ENCODE measurements at regions not wholly inside any gene's neighbourhood (a gene's known extent, or its start where the extent isn't known, plus 50 kb on each side); places are given as distances from the start of the nearest gene placed in this dataset.

- H3K36me3 ChIP-seq (ENCODE audit: control insufficient read depth, insufficient read depth, low read length): no peaks in the 10 kb centered on the region
- Mint-ChIP-seq H3K9me3 (peaks cover 0 to 5% (median 3%) of the 10 kb centered on the region in 7 donors), H3K4me1 (no peaks in the 10 kb centered on the region), H3K4me3 (no peak overlapping the region), H3K36me3 (no peaks in the 10 kb centered on the region), H3K27me3 (no peaks in the 10 kb centered on the region), H3K27ac (no peak overlapping the region)
- DNase-seq (no peak), ATAC-seq (ENCODE audit: low read depth in 2 of 2) (no peak)
- H3K4me3 ChIP-seq (ENCODE audit: low read depth, low read length): no peak overlapping the region
- H3K9me3 ChIP-seq (ENCODE audit: control insufficient read depth in 2 of 2, low read length in 2 of 2): no peaks in the 10 kb centered on the region
- H3K27ac ChIP-seq (ENCODE audit: insufficient read depth, low read length, poor library complexity, severe bottlenecking): no peak overlapping the region
- H3K27me3 ChIP-seq (ENCODE audit: control insufficient read depth, insufficient read depth, low read length): no peaks in the 10 kb centered on the region
- H3K4me1 ChIP-seq (ENCODE audit: control insufficient read depth, insufficient read depth, low read length, poor library complexity, severe bottlenecking): no peaks in the 10 kb centered on the region
These were observed 183.6 kb upstream of the CTBP2 start for GRCh38 chr10:125343983-125344382.

DNA sequence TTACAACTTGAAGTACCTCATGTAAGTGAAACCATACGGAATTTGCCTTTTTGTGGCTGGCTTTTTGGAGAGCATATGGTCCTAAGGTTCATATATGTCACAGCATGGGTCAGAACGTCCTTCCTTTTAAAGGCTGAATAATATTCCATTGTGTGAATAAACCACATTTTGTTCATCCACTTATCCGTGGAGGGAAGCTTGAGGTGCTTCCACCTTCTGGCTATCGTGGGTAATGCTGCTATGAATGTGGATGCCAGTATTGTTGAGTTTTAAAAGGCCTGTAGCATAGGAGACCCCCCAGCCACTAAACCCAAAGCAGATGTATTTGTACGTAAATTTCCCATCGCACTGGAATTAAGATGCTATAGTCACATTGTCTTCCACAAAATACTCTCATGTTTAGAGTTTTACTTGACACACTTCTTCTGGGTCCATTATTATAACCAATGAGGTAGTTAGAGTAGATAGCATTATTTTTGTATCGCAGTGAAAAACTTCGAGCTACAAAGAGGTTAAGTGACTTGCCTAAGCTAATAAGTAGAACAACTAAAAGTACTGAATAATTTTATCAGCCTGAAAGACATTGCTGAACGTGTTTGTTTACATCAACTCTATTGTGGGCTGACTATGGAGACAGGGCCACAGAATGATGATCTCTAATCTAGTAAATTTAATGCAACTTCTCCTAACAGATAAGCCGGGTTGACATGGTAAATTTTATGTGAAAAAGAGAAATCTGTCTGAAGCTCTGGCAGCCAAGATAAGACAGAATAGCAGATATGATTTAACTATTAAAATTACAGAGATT is 183.0 kb upstream of the CTBP2 start:
- H3K4me1 ChIP-seq (ENCODE audit: control insufficient read depth, insufficient read depth, low read length, poor library complexity, severe bottlenecking): no peaks in the 10 kb centered on the region
- H3K9me3 ChIP-seq (ENCODE audit: control insufficient read depth in 2 of 2, low read length in 2 of 2): no peaks in the 10 kb centered on the region
- H3K27ac ChIP-seq (ENCODE audit: insufficient read depth, low read length, poor library complexity, severe bottlenecking): no peak overlapping the region
- Mint-ChIP-seq H3K9me3 (peaks cover 0 to 5% (median 1%) of the 10 kb centered on the region in 7 donors), H3K27me3 (no peaks in the 10 kb centered on the region), H3K27ac (no peak overlapping the region), H3K4me3 (no peak overlapping the region), H3K4me1 (no peaks in the 10 kb centered on the region), H3K36me3 (no peaks in the 10 kb centered on the region)
- H3K4me3 ChIP-seq (ENCODE audit: low read depth, low read length): no peak overlapping the region
- no peak for ATAC-seq (ENCODE audit: low read depth in 2 of 2)
- no peaks in the 10 kb centered on the region for H3K36me3 ChIP-seq (ENCODE audit: control insufficient read depth, insufficient read depth, low read length)
- DNase-seq: no peak
- no peaks in the 10 kb centered on the region for H3K27me3 ChIP-seq (ENCODE audit: control insufficient read depth, insufficient read depth, low read length)

DNA sequence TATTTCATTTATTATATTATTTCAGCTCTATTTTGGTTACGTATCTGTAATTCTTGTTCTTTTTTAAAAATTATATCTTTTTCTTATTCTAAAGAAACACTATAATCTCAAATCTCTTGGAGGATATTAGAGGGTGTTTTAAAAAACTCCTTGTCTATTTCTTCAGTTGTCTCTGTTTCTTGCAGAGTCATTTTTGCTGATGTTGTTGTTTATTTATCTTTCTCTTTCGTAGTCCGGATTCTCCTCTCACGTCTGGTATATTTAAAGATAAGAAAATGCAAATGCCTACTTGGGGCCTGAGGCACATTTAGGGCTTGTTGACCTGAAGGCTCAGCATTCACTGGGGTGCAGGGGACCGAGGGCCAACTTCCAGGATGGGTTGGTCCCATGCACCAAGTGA is 181.2 kb upstream of the CTBP2 start:
- ATAC-seq (ENCODE audit: low read depth in 2 of 2) (no peak), DNase-seq (no peak)
- H3K27me3 ChIP-seq (ENCODE audit: control insufficient read depth, insufficient read depth, low read length): no peaks in the 10 kb centered on the region
- no peaks in the 10 kb centered on the region for H3K9me3 ChIP-seq (ENCODE audit: control insufficient read depth in 2 of 2, low read length in 2 of 2)
- H3K27ac ChIP-seq (ENCODE audit: insufficient read depth, low read length, poor library complexity, severe bottlenecking): no peak overlapping the region
- H3K27me3 Mint-ChIP-seq: no peaks in the 10 kb centered on the region
- no peak overlapping the region for H3K27ac Mint-ChIP-seq
- H3K4me1 Mint-ChIP-seq: no peaks in the 10 kb centered on the region
- H3K36me3 ChIP-seq (ENCODE audit: control insufficient read depth, insufficient read depth, low read length): no peaks in the 10 kb centered on the region
- peaks cover 0 to 6% (median 3%) of the 10 kb centered on the region in 7 donors for H3K9me3 Mint-ChIP-seq
- no peak overlapping the region for H3K4me3 Mint-ChIP-seq
- no peak overlapping the region for H3K4me3 ChIP-seq (ENCODE audit: low read depth, low read length)
- no peaks in the 10 kb centered on the region for H3K36me3 Mint-ChIP-seq
- no peaks in the 10 kb centered on the region for H3K4me1 ChIP-seq (ENCODE audit: control insufficient read depth, insufficient read depth, low read length, poor library complexity, severe bottlenecking)

- Histone ChIP-seq H3K4me3 (ENCODE audit: low read depth, low read length) (no peak overlapping the region), H3K36me3 (ENCODE audit: control insufficient read depth, insufficient read depth, low read length) (no peaks in the 10 kb centered on the region), H3K9me3 (ENCODE audit: control insufficient read depth in 2 of 2, low read length in 2 of 2) (no peaks in the 10 kb centered on the region), H3K27ac (ENCODE audit: insufficient read depth, low read length, poor library complexity, severe bottlenecking) (no peak overlapping the region), H3K4me1 (ENCODE audit: control insufficient read depth, insufficient read depth, low read length, poor library complexity, severe bottlenecking) (no peaks in the 10 kb centered on the region), H3K27me3 (ENCODE audit: control insufficient read depth, insufficient read depth, low read length) (no peaks in the 10 kb centered on the region)
- DNase-seq: no peak
- H3K9me3 Mint-ChIP-seq: peaks cover 0 to 6% (median 3%) of the 10 kb centered on the region in 7 donors
- no peaks in the 10 kb centered on the region for H3K36me3 Mint-ChIP-seq
- no peaks in the 10 kb centered on the region for H3K27me3 Mint-ChIP-seq
- H3K4me1 Mint-ChIP-seq: no peaks in the 10 kb centered on the region
- no peak for ATAC-seq (ENCODE audit: low read depth in 2 of 2)
- no peak overlapping the region for H3K4me3 Mint-ChIP-seq
- H3K27ac Mint-ChIP-seq: no peak overlapping the region
These were observed 180.5 kb upstream of the CTBP2 start for GRCh38 chr10:125340903-125341302.

DNA sequence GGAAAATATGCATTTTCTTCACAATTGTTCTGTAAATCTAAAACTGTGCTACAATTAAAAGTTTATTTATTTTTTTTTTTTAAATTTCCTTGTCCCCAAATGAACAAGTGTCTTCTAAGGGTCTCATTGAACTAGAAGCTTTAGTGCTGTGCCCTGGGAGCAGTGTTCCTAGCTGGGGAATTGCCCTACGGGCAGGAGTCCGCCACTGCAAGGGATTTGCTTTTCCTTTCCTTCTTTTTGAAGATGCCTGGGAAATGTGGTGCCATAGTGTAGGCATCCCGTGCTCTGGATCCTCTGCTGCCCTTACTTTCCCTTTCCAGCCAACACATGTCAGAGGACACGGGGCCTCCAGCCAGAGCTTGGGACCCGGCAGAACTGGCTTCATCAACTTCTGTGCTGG is 177.1 kb upstream of the CTBP2 start:
- Histone ChIP-seq H3K4me3 (ENCODE audit: low read depth, low read length) (no peak overlapping the region), H3K4me1 (ENCODE audit: control insufficient read depth, insufficient read depth, low read length, poor library complexity, severe bottlenecking) (no peaks in the 10 kb centered on the region), H3K27me3 (ENCODE audit: control insufficient read depth, insufficient read depth, low read length) (no peaks in the 10 kb centered on the region), H3K9me3 (ENCODE audit: control insufficient read depth in 2 of 2, low read length in 2 of 2) (no peaks in the 10 kb centered on the region), H3K27ac (ENCODE audit: insufficient read depth, low read length, poor library complexity, severe bottlenecking) (no peak overlapping the region), H3K36me3 (ENCODE audit: control insufficient read depth, insufficient read depth, low read length) (no peaks in the 10 kb centered on the region)
- Mint-ChIP-seq H3K27ac (no peak overlapping the region), H3K4me1 (no peaks in the 10 kb centered on the region), H3K9me3 (peaks cover 0 to 6% (median 3%) of the 10 kb centered on the region in 7 donors), H3K36me3 (no peaks in the 10 kb centered on the region), H3K4me3 (no peak overlapping the region), H3K27me3 (no peaks in the 10 kb centered on the region)
- DNase-seq (no peak), ATAC-seq (ENCODE audit: low read depth in 2 of 2) (no peak)

GRCh38 chr10:125334545-125334944 is 174.2 kb upstream of the CTBP2 start:
- Histone ChIP-seq H3K9me3 (ENCODE audit: control insufficient read depth in 2 of 2, low read length in 2 of 2) (no peaks in the 10 kb centered on the region), H3K4me3 (ENCODE audit: low read depth, low read length) (no peak overlapping the region), H3K36me3 (ENCODE audit: control insufficient read depth, insufficient read depth, low read length) (no peaks in the 10 kb centered on the region), H3K27me3 (ENCODE audit: control insufficient read depth, insufficient read depth, low read length) (no peaks in the 10 kb centered on the region), H3K27ac (ENCODE audit: insufficient read depth, low read length, poor library complexity, severe bottlenecking) (no peak overlapping the region), H3K4me1 (ENCODE audit: control insufficient read depth, insufficient read depth, low read length, poor library complexity, severe bottlenecking) (no peaks in the 10 kb centered on the region)
- Mint-ChIP-seq H3K27me3 (no peaks in the 10 kb centered on the region), H3K4me3 (no peak overlapping the region), H3K4me1 (no peaks in the 10 kb centered on the region), H3K9me3 (peaks cover 0 to 6% (median 3%) of the 10 kb centered on the region in 7 donors), H3K36me3 (no peaks in the 10 kb centered on the region), H3K27ac (no peak overlapping the region)
- ATAC-seq (ENCODE audit: low read depth in 2 of 2) (no peak), DNase-seq (no peak)

GRCh38 chr10:125333769-125334168 is 173.4 kb upstream of the CTBP2 start:
- no peaks in the 10 kb centered on the region for H3K9me3 ChIP-seq (ENCODE audit: control insufficient read depth in 2 of 2, low read length in 2 of 2)
- Mint-ChIP-seq H3K27ac (no peak overlapping the region), H3K4me1 (no peaks in the 10 kb centered on the region), H3K27me3 (no peaks in the 10 kb centered on the region), H3K36me3 (no peaks in the 10 kb centered on the region), H3K4me3 (no peak overlapping the region), H3K9me3 (peaks cover 0 to 6% (median 1%) of the 10 kb centered on the region in 7 donors)
- no peaks in the 10 kb centered on the region for H3K4me1 ChIP-seq (ENCODE audit: control insufficient read depth, insufficient read depth, low read length, poor library complexity, severe bottlenecking)
- H3K4me3 ChIP-seq (ENCODE audit: low read depth, low read length): no peak overlapping the region
- no peaks in the 10 kb centered on the region for H3K36me3 ChIP-seq (ENCODE audit: control insufficient read depth, insufficient read depth, low read length)
- no peak overlapping the region for H3K27ac ChIP-seq (ENCODE audit: insufficient read depth, low read length, poor library complexity, severe bottlenecking)
- DNase-seq: no peak
- H3K27me3 ChIP-seq (ENCODE audit: control insufficient read depth, insufficient read depth, low read length): no peaks in the 10 kb centered on the region
- ATAC-seq (ENCODE audit: low read depth in 2 of 2): no peak

DNA sequence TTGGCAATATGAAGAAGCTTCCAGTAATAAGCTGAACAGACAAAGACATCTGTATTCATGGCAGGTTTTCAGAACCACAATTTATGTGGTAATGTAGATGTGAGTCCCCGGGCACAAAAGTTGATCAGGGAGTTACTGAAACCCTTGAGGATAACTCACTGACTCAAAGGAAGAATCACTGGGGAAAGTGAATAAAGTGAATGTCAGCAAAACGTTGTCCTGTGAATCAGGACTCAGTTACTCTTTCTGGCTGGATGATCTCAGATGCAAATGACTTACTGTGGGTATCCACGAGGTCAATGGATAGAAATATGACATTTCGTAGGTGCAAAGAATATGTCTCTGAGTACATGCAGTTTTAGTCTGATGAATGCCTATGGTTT is 172.8 kb upstream of the CTBP2 start:
- DNase-seq: no peak

More for the DNA sequence above, 172.8 kb upstream of the CTBP2 start:
- Histone ChIP-seq H3K4me1 (ENCODE audit: control insufficient read depth, insufficient read depth, low read length, poor library complexity, severe bottlenecking) (no peaks in the 10 kb centered on the region), H3K4me3 (ENCODE audit: low read depth, low read length) (no peak overlapping the region), H3K9me3 (ENCODE audit: control insufficient read depth in 2 of 2, low read length in 2 of 2) (no peaks in the 10 kb centered on the region), H3K27me3 (ENCODE audit: control insufficient read depth, insufficient read depth, low read length) (no peaks in the 10 kb centered on the region), H3K27ac (ENCODE audit: insufficient read depth, low read length, poor library complexity, severe bottlenecking) (no peak overlapping the region), H3K36me3 (ENCODE audit: control insufficient read depth, insufficient read depth, low read length) (no peaks in the 10 kb centered on the region)
- H3K27me3 Mint-ChIP-seq: peaks cover 2% of the 10 kb centered on the region
- H3K4me3 Mint-ChIP-seq: no peak overlapping the region
- peaks cover 0 to 5% (median 1%) of the 10 kb centered on the region in 7 donors for H3K9me3 Mint-ChIP-seq
- H3K27ac Mint-ChIP-seq: no peak overlapping the region
- H3K36me3 Mint-ChIP-seq: no peaks in the 10 kb centered on the region
- ATAC-seq (ENCODE audit: low read depth in 2 of 2): no peak
- H3K4me1 Mint-ChIP-seq: no peaks in the 10 kb centered on the region
